Breast epithelium (tissue), 3 donors: ENCODE measurements at regions not wholly inside any gene's neighbourhood (a gene's known extent, or its start where the extent isn't known, plus 50 kb on each side); places are given as distances from the start of the nearest gene placed in this dataset.

Source experiments
- POLR2A ChIP-seq: fragments of 450-650 bp; IDR thresholded peaks from one replicate; pipeline ENCODE4 v1.6.1; 2016; ENCODE audit warnings: antibody characterized with exemption, mild to moderate bottlenecking, moderate library complexity
- POLR2AphosphoS5 ChIP-seq, 3 donors: sonication (generic); formaldehyde crosslinking; IDR thresholded peaks; one replicate each; pipeline ENCODE4 v1.6.1; 2017; ENCODE audit warnings: antibody characterized with exemption in 3 of 3
- TF ChIP-seq, protein P1 (sequence below), 3 donors: fragments of 450-650 bp; IDR thresholded peaks; one replicate each; pipeline ENCODE4 v1.5.1; 2016 to 2017; ENCODE audit warnings: antibody characterized with exemption in 3 of 3, mild to moderate bottlenecking in 3 of 3, moderate library complexity in 3 of 3

DNA sequence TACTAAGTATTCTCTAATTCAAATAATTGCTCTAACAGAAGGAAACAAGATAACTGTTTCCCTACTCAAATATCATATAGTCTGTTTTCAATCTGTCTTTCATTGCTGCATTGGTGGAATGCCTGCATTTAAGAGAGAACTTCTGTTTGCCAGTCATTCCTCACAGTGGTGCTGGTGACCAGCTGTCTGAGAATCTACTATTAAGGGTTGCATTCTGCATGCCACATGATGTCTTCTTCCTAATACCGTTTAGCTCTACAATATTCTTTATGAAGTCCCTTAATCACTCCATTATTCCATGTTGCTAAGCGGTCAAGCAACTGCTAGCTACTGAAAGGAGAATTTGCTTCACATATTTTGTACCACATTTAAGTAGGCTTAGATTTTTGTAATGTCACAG lies 167.1 kb upstream of the CENPE start:
- TF ChIP-seq, protein P1, sequence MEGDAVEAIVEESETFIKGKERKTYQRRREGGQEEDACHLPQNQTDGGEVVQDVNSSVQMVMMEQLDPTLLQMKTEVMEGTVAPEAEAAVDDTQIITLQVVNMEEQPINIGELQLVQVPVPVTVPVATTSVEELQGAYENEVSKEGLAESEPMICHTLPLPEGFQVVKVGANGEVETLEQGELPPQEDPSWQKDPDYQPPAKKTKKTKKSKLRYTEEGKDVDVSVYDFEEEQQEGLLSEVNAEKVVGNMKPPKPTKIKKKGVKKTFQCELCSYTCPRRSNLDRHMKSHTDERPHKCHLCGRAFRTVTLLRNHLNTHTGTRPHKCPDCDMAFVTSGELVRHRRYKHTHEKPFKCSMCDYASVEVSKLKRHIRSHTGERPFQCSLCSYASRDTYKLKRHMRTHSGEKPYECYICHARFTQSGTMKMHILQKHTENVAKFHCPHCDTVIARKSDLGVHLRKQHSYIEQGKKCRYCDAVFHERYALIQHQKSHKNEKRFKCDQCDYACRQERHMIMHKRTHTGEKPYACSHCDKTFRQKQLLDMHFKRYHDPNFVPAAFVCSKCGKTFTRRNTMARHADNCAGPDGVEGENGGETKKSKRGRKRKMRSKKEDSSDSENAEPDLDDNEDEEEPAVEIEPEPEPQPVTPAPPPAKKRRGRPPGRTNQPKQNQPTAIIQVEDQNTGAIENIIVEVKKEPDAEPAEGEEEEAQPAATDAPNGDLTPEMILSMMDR (IDR thresholded peaks at IDR 0.05) = no peak
- TF ChIP-seq POLR2A (no peak), POLR2AphosphoS5 (IDR thresholded peaks at IDR 0.05) (no peak)
